Endodermal cell (in vitro differentiated cells): ENCODE measurements at regions not wholly inside any gene's neighbourhood (a gene's known extent, or its start where the extent isn't known, plus 50 kb on each side); places are given as distances from the start of the nearest gene placed in this dataset.

ENCODE experiments used
- DNase-seq: peaks from one replicate; pipeline ENCODE4 v3.0.0-alpha.2; 2017
- H3K27ac ChIP-seq: 2 replicates; pipeline ENCODE4 v1.5.1; 2013; ENCODE audit warnings: mild to moderate bottlenecking, low read depth, low read length, moderate library complexity
- H3K27me3 ChIP-seq: 2 replicates; pipeline ENCODE4 v1.6.1; 2013; ENCODE audit warnings: mild to moderate bottlenecking, low read length, moderate library complexity; ENCODE audit not compliant: insufficient read depth, control insufficient read depth, poor library complexity, severe bottlenecking
- H3K36me3 ChIP-seq: 2 replicates; pipeline ENCODE4 v1.7.0; 2013; ENCODE audit warnings: mild to moderate bottlenecking, low read length, moderate library complexity; ENCODE audit not compliant: control insufficient read depth, insufficient read depth
- H3K4me1 ChIP-seq: one replicate; pipeline ENCODE4 v1.7.0; 2013; ENCODE audit warnings: low read length; ENCODE audit not compliant: control insufficient read depth, insufficient read depth
- H3K4me3 ChIP-seq: 2 replicates; pipeline ENCODE4 v1.5.1; 2013; ENCODE audit warnings: mild to moderate bottlenecking, low read length, moderate library complexity
- H3K9ac ChIP-seq: 2 replicates; pipeline ENCODE4 v1.6.1; 2013; ENCODE audit warnings: mild to moderate bottlenecking, low read length, moderate library complexity; ENCODE audit not compliant: poor library complexity, severe bottlenecking; ENCODE audit errors: extremely low read depth
- H3K9me3 ChIP-seq: 2 replicates; pipeline ENCODE4 v1.6.1; 2013; ENCODE audit warnings: mild to moderate bottlenecking, low read length, moderate library complexity; ENCODE audit not compliant: control insufficient read depth
- H3K27ac Mint-ChIP-seq: 2 replicates; pipeline ENCODE4 v1.8.0; 2020; ENCODE audit warnings: mixed read lengths
- H3K27me3 Mint-ChIP-seq: 2 replicates; pipeline ENCODE4 v1.8.0; 2021; ENCODE audit warnings: mild to moderate bottlenecking, mixed read lengths; ENCODE audit not compliant: insufficient read depth
- H3K36me3 Mint-ChIP-seq: 2 replicates; pipeline ENCODE4 v1.8.0; 2020; ENCODE audit warnings: low read depth, mixed read lengths
- H3K4me1 Mint-ChIP-seq: 2 replicates; pipeline ENCODE4 v1.8.0; 2020; ENCODE audit warnings: mixed read lengths
- H3K4me3 Mint-ChIP-seq: 2 replicates; pipeline ENCODE4 v1.8.0; 2020; ENCODE audit warnings: mild to moderate bottlenecking, moderate library complexity, mixed read lengths
- H3K9me3 Mint-ChIP-seq: 2 replicates; pipeline ENCODE4 v1.8.0; 2020; ENCODE audit warnings: mild to moderate bottlenecking, mixed read lengths
- WGBS, 2 experiments: methylation state at CpG; one replicate each; pipeline versions ENCODE4 v1.1.5 to v1.1.7; 2013; ENCODE audit warnings: missing lambda C conversion rate in 2 of 2, mixed read lengths in 1 of 2; ENCODE audit not compliant: insufficient coverage in 1 of 2, insufficient read length in 1 of 2; 5-methylcytosine and 5-hydroxymethylcytosine counted together
- TF ChIP-seq, protein P1 (sequence below): fragments of 200-600 bp; sonication (generic); conservative IDR thresholded peaks from 2 replicates; pipeline ENCODE4 v1.5.0; 2021; ENCODE audit warnings: antibody characterized with exemption, mild to moderate bottlenecking

GRCh38 chr4:101441446-101441845, 94.1 kb upstream of the PPP3CA start:
- 89 to 100% methylated on average over 3 of the region's 3 CpGs for WGBS, 2 experiments
- Mint-ChIP-seq H3K27ac (no peak overlapping the region), H3K36me3 (no peaks in the 10 kb centered on the region)

DNA sequence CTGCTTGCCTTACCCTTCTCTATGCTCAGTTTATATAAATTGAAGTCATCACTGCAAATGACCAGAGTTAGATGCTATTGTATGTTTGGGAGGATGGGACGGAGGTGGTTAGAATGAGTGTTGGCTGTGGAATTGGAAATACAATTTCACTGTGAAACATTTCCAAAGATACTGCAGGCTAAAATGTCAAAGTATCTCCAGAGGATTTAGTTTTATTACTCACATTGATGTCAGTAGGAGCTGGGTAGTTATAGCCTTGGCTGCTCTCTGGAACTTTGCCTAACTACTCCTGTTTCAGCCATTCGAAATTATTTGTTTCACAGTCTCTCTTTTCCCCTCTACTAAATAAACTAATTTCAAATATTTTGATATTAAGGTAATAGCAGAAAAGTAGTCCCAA, 92.6 kb upstream of the PPP3CA start:
- no peaks in the 10 kb centered on the region for H3K27me3 ChIP-seq
- Mint-ChIP-seq H3K27ac (no peak overlapping the region), H3K4me1 (no peaks in the 10 kb centered on the region), H3K9me3 (no peaks in the 10 kb centered on the region), H3K36me3 (no peaks in the 10 kb centered on the region), H3K27me3 (no peaks in the 10 kb centered on the region), H3K4me3 (no peak overlapping the region)
- H3K9ac ChIP-seq: no peak overlapping the region
- H3K36me3 ChIP-seq: no peaks in the 10 kb centered on the region
- DNase-seq: no peak
- no peaks in the 10 kb centered on the region for H3K4me1 ChIP-seq
- TF ChIP-seq, protein P1, sequence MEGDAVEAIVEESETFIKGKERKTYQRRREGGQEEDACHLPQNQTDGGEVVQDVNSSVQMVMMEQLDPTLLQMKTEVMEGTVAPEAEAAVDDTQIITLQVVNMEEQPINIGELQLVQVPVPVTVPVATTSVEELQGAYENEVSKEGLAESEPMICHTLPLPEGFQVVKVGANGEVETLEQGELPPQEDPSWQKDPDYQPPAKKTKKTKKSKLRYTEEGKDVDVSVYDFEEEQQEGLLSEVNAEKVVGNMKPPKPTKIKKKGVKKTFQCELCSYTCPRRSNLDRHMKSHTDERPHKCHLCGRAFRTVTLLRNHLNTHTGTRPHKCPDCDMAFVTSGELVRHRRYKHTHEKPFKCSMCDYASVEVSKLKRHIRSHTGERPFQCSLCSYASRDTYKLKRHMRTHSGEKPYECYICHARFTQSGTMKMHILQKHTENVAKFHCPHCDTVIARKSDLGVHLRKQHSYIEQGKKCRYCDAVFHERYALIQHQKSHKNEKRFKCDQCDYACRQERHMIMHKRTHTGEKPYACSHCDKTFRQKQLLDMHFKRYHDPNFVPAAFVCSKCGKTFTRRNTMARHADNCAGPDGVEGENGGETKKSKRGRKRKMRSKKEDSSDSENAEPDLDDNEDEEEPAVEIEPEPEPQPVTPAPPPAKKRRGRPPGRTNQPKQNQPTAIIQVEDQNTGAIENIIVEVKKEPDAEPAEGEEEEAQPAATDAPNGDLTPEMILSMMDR: no peak
- H3K9me3 ChIP-seq: no peaks in the 10 kb centered on the region
- 94% methylated on average over 2 of the region's 2 CpGs; no CpG with 5 or more reads in 1 of the 2 experiments for WGBS, 2 experiments
- H3K27ac ChIP-seq: no peak overlapping the region
- H3K4me3 ChIP-seq: no peak overlapping the region

More at GRCh38 chr4:101441446-101441845, 94.1 kb upstream of the PPP3CA start:
- Histone ChIP-seq H3K9me3 (no peaks in the 10 kb centered on the region), H3K27me3 (no peaks in the 10 kb centered on the region), H3K4me1 (no peaks in the 10 kb centered on the region), H3K36me3 (no peaks in the 10 kb centered on the region), H3K4me3 (no peak overlapping the region), H3K27ac (no peak overlapping the region), H3K9ac (no peak overlapping the region)
- Mint-ChIP-seq H3K27me3 (no peaks in the 10 kb centered on the region), H3K4me3 (no peak overlapping the region), H3K4me1 (no peaks in the 10 kb centered on the region), H3K9me3 (no peaks in the 10 kb centered on the region)
- TF ChIP-seq, protein P1: no peak
- DNase-seq: no peak

GRCh38 chr4:101421386-101421785, 74.1 kb upstream of the PPP3CA start:
- no peak for DNase-seq
- Histone ChIP-seq H3K36me3 (no peaks in the 10 kb centered on the region), H3K9ac (no peak overlapping the region), H3K4me1 (no peaks in the 10 kb centered on the region), H3K9me3 (no peaks in the 10 kb centered on the region), H3K27me3 (no peaks in the 10 kb centered on the region), H3K27ac (no peak overlapping the region), H3K4me3 (no peak overlapping the region)
- WGBS, 2 experiments: 96% methylated on average over 2 of the region's 2 CpGs; no CpG with 5 or more reads in 1 of the 2 experiments
- no peaks in the 10 kb centered on the region for H3K36me3 Mint-ChIP-seq
- TF ChIP-seq, protein P1: no peak
- no peaks in the 10 kb centered on the region for H3K9me3 Mint-ChIP-seq
- H3K4me1 Mint-ChIP-seq: peaks cover 11% of the 10 kb centered on the region
- H3K4me3 Mint-ChIP-seq: no peak overlapping the region
- no peak overlapping the region for H3K27ac Mint-ChIP-seq
- no peaks in the 10 kb centered on the region for H3K27me3 Mint-ChIP-seq
